Mesenchymal stem cell (in vitro differentiated cells and primary cell): ENCODE measurements at regions not wholly inside any gene's neighbourhood (a gene's known extent, or its start where the extent isn't known, plus 50 kb on each side); places are given as distances from the start of the nearest gene placed in this dataset.

ENCODE experiments used
- DNase-seq: peaks from one replicate; pipeline ENCODE4 v3.0.0-alpha.2; 2013
- H2AFZ ChIP-seq: one replicate; pipeline ENCODE4 v1.6.1; 2013; ENCODE audit warnings: low read depth, mild to moderate bottlenecking, control low read depth, inconsistent platforms, low read length, moderate library complexity
- H2AK5ac ChIP-seq: 2 replicates; pipeline ENCODE4 v1.6.1; 2013; ENCODE audit warnings: low read length, moderate library complexity, mild to moderate bottlenecking, inconsistent platforms; ENCODE audit not compliant: severe bottlenecking
- H2BK120ac ChIP-seq: one replicate; pipeline ENCODE4 v1.6.1; 2013; ENCODE audit warnings: low read depth, mild to moderate bottlenecking, inconsistent platforms, low read length, moderate library complexity
- H2BK12ac ChIP-seq, 2 experiments: one replicate each; pipeline ENCODE4 v1.6.1; 2013; ENCODE audit warnings: inconsistent platforms in 2 of 2, low read length in 2 of 2, mild to moderate bottlenecking in 2 of 2, moderate library complexity in 2 of 2, control low read depth in 1 of 2
- H2BK15ac ChIP-seq: one replicate; pipeline ENCODE4 v1.6.1; 2013; ENCODE audit warnings: mild to moderate bottlenecking, low read depth, inconsistent platforms; ENCODE audit not compliant: poor library complexity, severe bottlenecking
- H2BK5ac ChIP-seq: 2 replicates; pipeline ENCODE4 v1.6.1; 2013; ENCODE audit warnings: low read depth, mild to moderate bottlenecking, low read length, control low read depth, inconsistent platforms; ENCODE audit not compliant: poor library complexity, severe bottlenecking
- H3K14ac ChIP-seq, 2 experiments: one replicate each; pipeline ENCODE4 v1.6.1; 2013; ENCODE audit warnings: inconsistent platforms in 2 of 2, low read length in 2 of 2, control low read depth in 1 of 2, mild to moderate bottlenecking in 1 of 2, moderate library complexity in 1 of 2
- H3K18ac ChIP-seq, 2 experiments: one replicate each; pipeline ENCODE4 v1.6.1; 2013; ENCODE audit warnings: inconsistent platforms in 2 of 2, low read length in 2 of 2, control low read depth in 1 of 2, low read depth in 1 of 2, mild to moderate bottlenecking in 1 of 2
- H3K23ac ChIP-seq, 2 experiments: one replicate each; pipeline ENCODE4 v1.6.1; 2013; ENCODE audit warnings: inconsistent platforms in 2 of 2, low read length in 2 of 2, mild to moderate bottlenecking in 2 of 2, moderate library complexity in 2 of 2, control low read depth in 1 of 2
- H3K27ac ChIP-seq: 2 replicates; pipeline ENCODE4 v1.5.1; 2013; ENCODE audit warnings: mild to moderate bottlenecking, moderate library complexity, low read length, control low read depth, inconsistent platforms; ENCODE audit not compliant: poor library complexity, severe bottlenecking
- H3K27me3 ChIP-seq, 2 experiments: 2 replicates each; pipeline versions ENCODE4 v1.6.1 to v1.7.0; 2013; ENCODE audit warnings: low read length in 2 of 2, mild to moderate bottlenecking in 2 of 2, moderate library complexity in 2 of 2, control low read depth in 1 of 2, inconsistent platforms in 1 of 2; ENCODE audit not compliant: control insufficient read depth in 1 of 2, insufficient read depth in 1 of 2
- H3K36me3 ChIP-seq, 2 experiments: 2 replicates each; pipeline versions ENCODE4 v1.6.1 to v1.7.0; 2013; ENCODE audit warnings: low read length in 2 of 2, control low read depth in 1 of 2, inconsistent platforms in 1 of 2, low read depth in 1 of 2, mild to moderate bottlenecking in 1 of 2; ENCODE audit not compliant: insufficient read depth in 2 of 2, control insufficient read depth in 1 of 2
- H3K4ac ChIP-seq, 2 experiments: one replicate each; pipeline ENCODE4 v1.6.1; 2013; ENCODE audit warnings: inconsistent platforms in 2 of 2, low read length in 2 of 2, mild to moderate bottlenecking in 2 of 2, moderate library complexity in 2 of 2, control low read depth in 1 of 2, low read depth in 1 of 2
- H3K4me1 ChIP-seq: 2 replicates; pipeline ENCODE4 v1.6.1; 2013; ENCODE audit warnings: low read depth, low read length, control low read depth; ENCODE audit not compliant: control insufficient read depth, insufficient read depth
- H3K4me2 ChIP-seq: 2 replicates; pipeline ENCODE4 v1.6.1; 2013; ENCODE audit warnings: low read length, mild to moderate bottlenecking, inconsistent platforms; ENCODE audit not compliant: poor library complexity, severe bottlenecking
- H3K4me3 ChIP-seq, 2 experiments: 2 replicates each; pipeline versions ENCODE4 v1.5.1 to v1.7.0; 2013; ENCODE audit warnings: low read length in 2 of 2, mild to moderate bottlenecking in 2 of 2, control low read depth in 1 of 2, low read depth in 1 of 2; ENCODE audit not compliant: insufficient read depth in 1 of 2
- H3K79me1 ChIP-seq: replicated peaks from 2 replicates; pipeline ENCODE4 v1.6.1; 2013; ENCODE audit warnings: mild to moderate bottlenecking, control low read depth, low read length, inconsistent platforms; ENCODE audit not compliant: poor library complexity, severe bottlenecking
- H3K9ac ChIP-seq: 2 replicates; pipeline ENCODE4 v1.7.0; 2013; ENCODE audit warnings: mild to moderate bottlenecking, low read length, moderate library complexity
- H3K9me3 ChIP-seq: 2 replicates; pipeline ENCODE4 v1.7.0; 2013; ENCODE audit warnings: mild to moderate bottlenecking, low read length; ENCODE audit not compliant: control insufficient read depth
- H4K8ac ChIP-seq: one replicate; pipeline ENCODE4 v1.6.1; 2013; ENCODE audit warnings: inconsistent platforms, mild to moderate bottlenecking, low read length, moderate library complexity
- H4K91ac ChIP-seq: one replicate; pipeline ENCODE4 v1.6.1; 2013; ENCODE audit warnings: mild to moderate bottlenecking, low read length, inconsistent platforms
- WGBS: methylation state at CpG from one replicate; pipeline ENCODE4 v1.1.7; 2013; ENCODE audit warnings: mixed read lengths; 5-methylcytosine and 5-hydroxymethylcytosine counted together

- Histone ChIP-seq H3K4me2 (no peak overlapping the region), H3K18ac (no peak overlapping the region), H2BK12ac (no peak overlapping the region), H3K9me3 (no peaks in the 10 kb centered on the region), H2BK15ac (no peak overlapping the region), H3K36me3 (no peaks in the 10 kb centered on the region), H3K4me1 (no peaks in the 10 kb centered on the region), H3K23ac (no peak overlapping the region), H2BK120ac (no peak overlapping the region), H2AFZ (no peak overlapping the region), H2AK5ac (no peak overlapping the region), H3K27ac (no peak overlapping the region), H4K8ac (no peak overlapping the region), H3K4me3 (no peak overlapping the region), H2BK5ac (no peak overlapping the region), H3K27me3 (peaks cover 0 to 11% of the 10 kb centered on the region in 2 experiments), H4K91ac (no peak overlapping the region), H3K9ac (no peak overlapping the region), H3K14ac (no peak overlapping the region), H3K4ac (no peak overlapping the region), H3K79me1 (no peaks in the 10 kb centered on the region)
- DNase-seq = no peak
- WGBS = 84% methylated on average over 4 of the region's 4 CpGs
Observed at GRCh38 chr10:111348076-111348475, 271.2 kb downstream of the ADRA2A start.

- no peak overlapping the region for H3K27ac ChIP-seq
- no peak overlapping the region for H2BK12ac ChIP-seq
- H3K4me2 ChIP-seq = no peak overlapping the region
- no peak overlapping the region for H3K4me3 ChIP-seq
- H3K4me1 ChIP-seq = no peaks in the 10 kb centered on the region
- H3K27me3 ChIP-seq = peaks cover 0 to 3% of the 10 kb centered on the region in 2 experiments
- no peak overlapping the region for H4K8ac ChIP-seq
- no peak overlapping the region for H2BK5ac ChIP-seq
- no peak overlapping the region for H2AFZ ChIP-seq
- H3K9ac ChIP-seq = no peak overlapping the region
- no peaks in the 10 kb centered on the region for H3K36me3 ChIP-seq
- H2AK5ac ChIP-seq = no peak overlapping the region
- no peaks in the 10 kb centered on the region for H3K9me3 ChIP-seq
- no peak for DNase-seq
- H2BK120ac ChIP-seq = no peak overlapping the region
- WGBS = no CpG with 5 or more reads among the region's 1 CpG
- no peak overlapping the region for H2BK15ac ChIP-seq
- no peaks in the 10 kb centered on the region for H3K79me1 ChIP-seq
- H3K18ac ChIP-seq = no peak overlapping the region
- no peak overlapping the region for H3K4ac ChIP-seq
- H3K23ac ChIP-seq = no peak overlapping the region
- no peak overlapping the region for H4K91ac ChIP-seq
- H3K14ac ChIP-seq = no peak overlapping the region
Observed at GRCh38 chr10:111354859-111355258, 278.0 kb downstream of the ADRA2A start.

- Histone ChIP-seq H3K4me1 (no peaks in the 10 kb centered on the region), H3K36me3 (no peaks in the 10 kb centered on the region), H3K27ac (no peak overlapping the region), H2BK5ac (no peak overlapping the region), H3K14ac (no peak overlapping the region), H3K27me3 (peaks cover 0 to 3% of the 10 kb centered on the region in 2 experiments), H3K9ac (no peak overlapping the region), H4K8ac (no peak overlapping the region), H3K79me1 (no peaks in the 10 kb centered on the region), H4K91ac (no peak overlapping the region), H3K23ac (no peak overlapping the region), H2BK120ac (no peak overlapping the region), H2BK12ac (no peak overlapping the region), H2AFZ (no peak overlapping the region), H3K4me3 (no peak overlapping the region), H2BK15ac (no peak overlapping the region), H3K4ac (no peak overlapping the region), H3K18ac (no peak overlapping the region), H2AK5ac (no peak overlapping the region), H3K9me3 (no peaks in the 10 kb centered on the region), H3K4me2 (no peak overlapping the region)
- no peak for DNase-seq
- 100% methylated on average over 1 of the region's 3 CpGs for WGBS
Observed at GRCh38 chr10:111356571-111356970, 279.7 kb downstream of the ADRA2A start.

- Histone ChIP-seq H3K4me2 (no peak overlapping the region), H2BK5ac (no peak overlapping the region), H2BK15ac (no peak overlapping the region), H3K18ac (no peak overlapping the region), H3K27me3 (peaks cover 0 to 3% of the 10 kb centered on the region in 2 experiments), H3K23ac (no peak overlapping the region), H3K79me1 (no peaks in the 10 kb centered on the region), H3K9me3 (no peaks in the 10 kb centered on the region), H2AFZ (no peak overlapping the region), H2BK12ac (no peak overlapping the region), H3K4me1 (no peaks in the 10 kb centered on the region), H3K9ac (no peak overlapping the region), H2BK120ac (no peak overlapping the region), H3K36me3 (no peaks in the 10 kb centered on the region), H3K4ac (no peak overlapping the region), H3K14ac (no peak overlapping the region), H4K8ac (no peak overlapping the region), H3K4me3 (no peak overlapping the region), H3K27ac (no peak overlapping the region), H2AK5ac (no peak overlapping the region), H4K91ac (no peak overlapping the region)
- DNase-seq = no peak
- WGBS = 83% methylated on average over 1 of the region's 1 CpG
Observed at GRCh38 chr10:111357859-111358258, 281.0 kb downstream of the ADRA2A start.
